GM23248 (cell line): ENCODE measurements at regions not wholly inside any gene's neighbourhood (a gene's known extent, or its start where the extent isn't known, plus 50 kb on each side); places are given as distances from the start of the nearest gene placed in this dataset.

ENCODE experiments used
- EZH2 ChIP-seq: fragments of 200-600 bp; sonication (generic); IDR thresholded peaks from 2 replicates; pipeline ENCODE4 v1.6.1; 2018; ENCODE audit warnings: antibody characterized with exemption, mild to moderate bottlenecking; ENCODE audit not compliant: insufficient read depth, poor library complexity, severe bottlenecking
- EZH2phosphoT487 ChIP-seq: fragments of 200-600 bp; sonication (generic); IDR thresholded peaks from 2 replicates; pipeline ENCODE4 v1.6.1; 2018; ENCODE audit warnings: antibody characterized with exemption, moderate library complexity, mild to moderate bottlenecking, low read depth; ENCODE audit not compliant: insufficient read depth

DNA sequence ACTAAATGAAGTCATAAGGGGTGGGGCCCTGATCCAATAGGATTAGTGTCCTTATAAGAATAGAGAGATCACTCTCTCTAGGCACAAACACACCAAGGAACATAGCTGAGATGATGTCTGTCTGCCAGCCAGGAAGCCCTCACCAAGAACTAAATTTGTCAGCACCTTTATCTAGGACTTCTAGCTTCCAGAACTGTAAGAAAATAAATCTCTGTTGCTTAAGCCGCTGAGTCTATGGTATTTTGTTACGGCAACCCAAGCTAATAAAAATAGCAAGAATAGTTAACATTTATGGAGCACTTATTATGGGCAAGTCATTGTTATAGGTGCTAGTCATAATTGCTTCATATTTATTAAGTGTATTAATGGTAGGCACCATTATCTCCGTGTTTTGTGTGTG lies 249.6 kb downstream of the MSRB3 start:
- TF ChIP-seq EZH2 = no peak
- no peak for TF ChIP-seq EZH2phosphoT487
